ENCODE measurements at regions not wholly inside any gene's neighbourhood (a gene's known extent, or its start where the extent isn't known, plus 50 kb on each side); places are given as distances from the start of the nearest gene placed in this dataset.

DNA sequence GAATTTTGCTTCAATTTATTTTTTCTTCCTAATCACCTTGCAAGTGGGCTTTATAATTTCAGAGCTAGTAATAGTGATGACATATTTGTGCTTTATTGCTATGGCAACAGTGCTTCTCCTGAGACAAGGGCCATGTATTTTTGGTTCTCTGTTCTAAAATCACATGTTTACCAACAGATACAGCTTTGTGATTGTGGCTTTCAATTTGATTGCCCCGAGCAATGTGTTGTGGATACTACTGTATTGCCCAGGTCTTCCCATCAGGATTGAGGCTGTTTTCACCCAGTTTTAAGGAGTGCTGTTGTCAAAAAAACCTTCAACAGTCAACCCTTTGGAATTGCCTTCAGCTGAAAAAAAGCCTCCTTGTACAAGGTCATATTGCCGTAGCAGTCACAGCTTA lies 841.4 kb upstream of the VRK2 start:
- Histone ChIP-seq H3K27ac (no peak overlapping the region), H3K36me3 (ENCODE audit: control insufficient read depth, insufficient read depth, low read length) (no peaks in the 10 kb centered on the region), H3K4me2 (ENCODE audit: low read length) (no peak overlapping the region), H3K79me2 (no peaks in the 10 kb centered on the region), H3K4me1 (no peaks in the 10 kb centered on the region), H3K4me3 (ENCODE audit: low read depth, low read length) (no peak overlapping the region), H3K27me3 (ENCODE audit: control insufficient read depth, insufficient read depth, low read length) (no peaks in the 10 kb centered on the region), H3K9me3 (ENCODE audit: control insufficient read depth, low read length) (no peaks in the 10 kb centered on the region), H2AFZ (no peak overlapping the region), H3K9ac (no peak overlapping the region)
- no peak for TF ChIP-seq CTCF (IDR thresholded peaks at IDR 0.05)

DNA sequence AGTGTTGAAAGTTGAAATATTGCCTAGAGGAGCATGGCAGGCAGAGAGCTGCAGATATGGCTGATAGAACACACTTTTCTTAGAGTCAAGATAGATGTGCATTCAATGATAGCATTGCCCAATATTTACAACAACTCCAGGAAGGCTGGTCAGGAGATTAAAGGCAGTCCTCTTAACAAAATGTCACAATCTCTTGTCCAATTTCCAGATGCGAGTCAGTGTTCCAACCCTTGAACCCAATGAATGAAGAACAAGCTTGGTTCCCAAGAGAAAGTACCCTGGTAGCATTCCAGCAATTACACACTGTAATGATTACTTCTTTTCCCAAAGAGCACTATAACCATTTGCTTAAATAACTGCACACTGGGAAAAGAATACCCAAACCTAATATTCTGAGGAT lies 839.4 kb upstream of the VRK2 start:
- no peaks in the 10 kb centered on the region for H3K36me3 ChIP-seq (ENCODE audit: control insufficient read depth, insufficient read depth, low read length)

DNA sequence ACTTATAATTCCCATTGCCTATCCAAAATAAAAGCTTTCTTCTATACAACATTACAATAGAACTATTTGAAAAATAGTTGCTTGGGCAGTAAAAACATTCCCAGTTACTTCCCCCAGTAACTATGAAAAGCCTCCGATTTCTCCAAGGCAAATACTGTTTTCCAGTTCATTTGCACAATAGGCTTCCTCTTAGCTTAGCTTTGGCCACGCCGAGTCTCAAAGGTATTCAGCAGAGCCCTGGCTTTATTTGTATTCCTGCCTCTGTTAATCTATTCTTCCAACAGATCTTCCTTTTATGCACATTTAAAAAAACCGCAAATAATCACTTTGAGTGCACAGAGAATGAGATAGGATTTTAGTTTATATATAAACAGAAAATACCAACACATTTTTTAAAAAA lies 836.8 kb upstream of the VRK2 start:
- no peaks in the 10 kb centered on the region for H3K79me2 ChIP-seq
- no peak overlapping the region for H2AFZ ChIP-seq
- H3K4me2 ChIP-seq (ENCODE audit: low read length): no peak overlapping the region
- no peak overlapping the region for H3K9ac ChIP-seq
- H3K36me3 ChIP-seq (ENCODE audit: control insufficient read depth, insufficient read depth, low read length): no peaks in the 10 kb centered on the region
- no peak for TF ChIP-seq CTCF (IDR thresholded peaks at IDR 0.05)
- no peak overlapping the region for H3K4me3 ChIP-seq (ENCODE audit: low read depth, low read length)
- no peak overlapping the region for H3K27ac ChIP-seq
- no peaks in the 10 kb centered on the region for H3K27me3 ChIP-seq (ENCODE audit: control insufficient read depth, insufficient read depth, low read length)
- H3K4me1 ChIP-seq: no peaks in the 10 kb centered on the region
- H3K9me3 ChIP-seq (ENCODE audit: control insufficient read depth, low read length): no peaks in the 10 kb centered on the region

More for the DNA sequence above, 839.4 kb upstream of the VRK2 start:
- H3K4me3 ChIP-seq (ENCODE audit: low read depth, low read length): no peak overlapping the region
- H3K9me3 ChIP-seq (ENCODE audit: control insufficient read depth, low read length): no peaks in the 10 kb centered on the region
- TF ChIP-seq CTCF (IDR thresholded peaks at IDR 0.05): no peak
- H3K4me2 ChIP-seq (ENCODE audit: low read length): no peak overlapping the region
- H3K27ac ChIP-seq: no peak overlapping the region
- no peak overlapping the region for H2AFZ ChIP-seq
- no peaks in the 10 kb centered on the region for H3K27me3 ChIP-seq (ENCODE audit: control insufficient read depth, insufficient read depth, low read length)
- no peak overlapping the region for H3K9ac ChIP-seq
- H3K4me1 ChIP-seq: no peaks in the 10 kb centered on the region
- H3K79me2 ChIP-seq: no peaks in the 10 kb centered on the region

DNA sequence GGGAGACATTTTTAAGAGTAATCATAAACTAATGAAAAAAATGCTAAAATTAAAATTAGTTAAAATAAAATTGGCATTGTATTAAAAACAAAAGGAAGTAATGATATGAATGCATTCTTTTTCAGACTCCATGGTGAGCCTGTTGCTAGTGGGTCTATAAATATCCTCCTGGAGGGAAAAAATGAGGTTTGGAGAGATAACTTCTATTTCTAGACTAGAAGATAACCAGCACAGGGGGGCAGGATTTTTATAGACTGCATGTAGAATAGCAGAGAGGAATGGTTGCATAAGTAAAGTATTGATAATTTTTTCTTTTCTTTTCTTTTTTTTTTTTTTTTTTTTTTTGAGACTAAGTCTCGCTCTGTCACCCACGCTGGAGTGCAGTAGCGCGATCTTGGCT lies 835.8 kb upstream of the VRK2 start:
- Histone ChIP-seq H3K4me3 (ENCODE audit: low read depth, low read length) (no peak overlapping the region), H3K9me3 (ENCODE audit: control insufficient read depth, low read length) (no peaks in the 10 kb centered on the region)
- TF ChIP-seq CTCF (IDR thresholded peaks at IDR 0.05): no peak

GRCh38 chr2:57217013-57217412 lies 829.6 kb upstream of the VRK2 start:
- no peaks in the 10 kb centered on the region for H3K9me3 ChIP-seq (ENCODE audit: control insufficient read depth, low read length)
- H2AFZ ChIP-seq: no peak overlapping the region
- H3K4me3 ChIP-seq (ENCODE audit: low read depth, low read length): no peak overlapping the region
- no peak for TF ChIP-seq CTCF (IDR thresholded peaks at IDR 0.05)
- H3K36me3 ChIP-seq (ENCODE audit: control insufficient read depth, insufficient read depth, low read length): no peaks in the 10 kb centered on the region
- H3K27ac ChIP-seq: no peak overlapping the region
- no peaks in the 10 kb centered on the region for H3K4me1 ChIP-seq
- H3K9ac ChIP-seq: no peak overlapping the region
- H3K79me2 ChIP-seq: no peaks in the 10 kb centered on the region
- H3K27me3 ChIP-seq (ENCODE audit: control insufficient read depth, insufficient read depth, low read length): no peaks in the 10 kb centered on the region
- no peak overlapping the region for H3K4me2 ChIP-seq (ENCODE audit: low read length)

More for the DNA sequence above, 835.8 kb upstream of the VRK2 start:
- Histone ChIP-seq H2AFZ (no peak overlapping the region), H3K27me3 (ENCODE audit: control insufficient read depth, insufficient read depth, low read length) (no peaks in the 10 kb centered on the region), H3K27ac (no peak overlapping the region), H3K9ac (no peak overlapping the region), H3K36me3 (ENCODE audit: control insufficient read depth, insufficient read depth, low read length) (no peaks in the 10 kb centered on the region), H3K4me2 (ENCODE audit: low read length) (no peak overlapping the region), H3K79me2 (no peaks in the 10 kb centered on the region), H3K4me1 (no peaks in the 10 kb centered on the region)

Data from parathyroid adenoma (tissue), 2 donors.